ENCODE measurements at regions not wholly inside any gene's neighbourhood (a gene's known extent, or its start where the extent isn't known, plus 50 kb on each side); places are given as distances from the start of the nearest gene placed in this dataset.
"Not testable (repeated sequence)": the region's sequence is repeated elsewhere in the genome, so short reads cannot be mapped to it uniquely, and the experiment has no call there.

DNA sequence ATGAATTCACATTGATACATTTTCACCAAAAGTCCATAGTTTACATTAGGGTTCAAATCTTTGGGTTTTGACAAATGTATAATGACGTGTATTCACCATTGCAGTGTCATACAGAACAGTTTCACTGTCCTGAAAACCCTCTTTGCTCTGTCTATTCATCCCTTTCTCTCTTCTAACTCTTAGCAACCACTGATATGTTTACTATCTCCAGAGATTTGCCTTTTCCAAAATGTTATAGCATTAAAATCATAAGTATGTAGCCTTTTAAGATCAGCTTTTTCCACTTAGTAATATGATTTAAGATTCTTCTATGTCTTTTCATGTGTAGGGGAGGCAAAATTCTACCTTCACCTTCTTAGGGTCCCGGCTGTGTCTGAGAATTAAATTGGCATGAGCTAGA, 203.8 kb downstream of the TPRG1 start:
- H3K4me3 ChIP-seq (ENCODE audit: low read depth, low read length), result no peak overlapping the region
- TF ChIP-seq, protein P1, sequence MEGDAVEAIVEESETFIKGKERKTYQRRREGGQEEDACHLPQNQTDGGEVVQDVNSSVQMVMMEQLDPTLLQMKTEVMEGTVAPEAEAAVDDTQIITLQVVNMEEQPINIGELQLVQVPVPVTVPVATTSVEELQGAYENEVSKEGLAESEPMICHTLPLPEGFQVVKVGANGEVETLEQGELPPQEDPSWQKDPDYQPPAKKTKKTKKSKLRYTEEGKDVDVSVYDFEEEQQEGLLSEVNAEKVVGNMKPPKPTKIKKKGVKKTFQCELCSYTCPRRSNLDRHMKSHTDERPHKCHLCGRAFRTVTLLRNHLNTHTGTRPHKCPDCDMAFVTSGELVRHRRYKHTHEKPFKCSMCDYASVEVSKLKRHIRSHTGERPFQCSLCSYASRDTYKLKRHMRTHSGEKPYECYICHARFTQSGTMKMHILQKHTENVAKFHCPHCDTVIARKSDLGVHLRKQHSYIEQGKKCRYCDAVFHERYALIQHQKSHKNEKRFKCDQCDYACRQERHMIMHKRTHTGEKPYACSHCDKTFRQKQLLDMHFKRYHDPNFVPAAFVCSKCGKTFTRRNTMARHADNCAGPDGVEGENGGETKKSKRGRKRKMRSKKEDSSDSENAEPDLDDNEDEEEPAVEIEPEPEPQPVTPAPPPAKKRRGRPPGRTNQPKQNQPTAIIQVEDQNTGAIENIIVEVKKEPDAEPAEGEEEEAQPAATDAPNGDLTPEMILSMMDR (IDR thresholded peaks at IDR 0.05; ENCODE audit: borderline replicate concordance, insufficient read depth, low read depth, low read length), result no peak

DNA sequence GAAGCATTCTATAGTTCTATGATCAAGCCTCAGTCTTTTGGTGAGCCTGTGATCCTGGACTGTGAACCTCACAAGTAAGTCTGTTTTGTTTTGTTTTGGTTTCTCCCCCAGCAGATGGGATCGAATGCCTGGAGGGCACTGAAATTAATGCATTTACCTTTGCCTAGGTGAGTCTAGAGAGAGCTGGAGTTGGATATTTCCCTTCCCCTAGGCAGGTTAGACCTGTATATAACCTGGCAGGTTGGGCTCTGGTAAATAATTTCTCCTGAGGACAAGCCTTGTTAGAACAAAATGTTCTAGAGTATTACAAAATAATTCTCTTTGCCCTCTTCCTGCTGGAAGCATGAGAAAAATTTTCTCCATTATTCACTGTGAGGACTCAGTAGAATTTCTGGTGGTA, 211.9 kb downstream of the TPRG1 start:
- TF ChIP-seq, protein P1 (IDR thresholded peaks at IDR 0.05; ENCODE audit: borderline replicate concordance, insufficient read depth, low read depth, low read length), result no peak
- no peak overlapping the region for H3K4me3 ChIP-seq (ENCODE audit: low read depth, low read length)

DNA sequence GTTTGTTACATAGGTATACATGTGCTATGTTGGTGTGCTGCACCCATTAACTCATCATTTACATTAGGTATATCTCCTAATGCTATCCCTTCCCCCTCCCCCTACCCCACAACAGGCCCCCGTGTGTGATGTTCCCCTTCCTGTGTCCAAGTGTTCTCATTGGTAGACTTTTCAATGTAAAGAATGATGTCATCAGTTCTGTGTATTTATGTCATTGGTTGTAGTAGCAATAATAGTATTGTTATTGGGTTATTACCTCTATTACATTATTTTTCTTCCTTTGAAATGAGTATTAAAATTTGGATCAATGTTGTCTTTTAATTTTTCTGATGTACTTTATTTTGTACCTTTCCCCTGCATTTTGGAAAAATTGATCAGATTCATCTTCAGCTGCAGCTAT, 214.1 kb downstream of the TPRG1 start:
- not testable (repeated sequence) for H3K4me3 ChIP-seq (ENCODE audit: low read depth, low read length)

DNA sequence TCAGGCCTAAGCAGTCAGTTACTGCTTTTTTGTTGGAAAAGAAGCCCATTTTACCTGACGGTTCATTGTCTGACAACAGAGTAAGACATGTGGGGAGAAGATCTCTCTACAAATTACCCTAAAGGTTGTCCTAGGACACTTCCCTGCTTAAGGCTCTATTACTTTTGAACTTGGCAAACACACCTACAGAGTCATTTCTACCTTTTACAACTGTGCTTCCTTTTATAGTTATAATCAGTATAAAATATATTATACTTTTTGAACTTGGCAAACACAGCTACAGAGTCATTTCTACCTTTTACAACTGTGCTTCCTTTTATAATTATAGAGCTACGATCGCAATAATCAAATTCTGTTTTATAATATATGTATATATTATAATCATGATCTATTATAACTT, 215.0 kb downstream of the TPRG1 start:
- TF ChIP-seq, protein P1 (IDR thresholded peaks at IDR 0.05; ENCODE audit: borderline replicate concordance, insufficient read depth, low read depth, low read length), result no peak

DNA sequence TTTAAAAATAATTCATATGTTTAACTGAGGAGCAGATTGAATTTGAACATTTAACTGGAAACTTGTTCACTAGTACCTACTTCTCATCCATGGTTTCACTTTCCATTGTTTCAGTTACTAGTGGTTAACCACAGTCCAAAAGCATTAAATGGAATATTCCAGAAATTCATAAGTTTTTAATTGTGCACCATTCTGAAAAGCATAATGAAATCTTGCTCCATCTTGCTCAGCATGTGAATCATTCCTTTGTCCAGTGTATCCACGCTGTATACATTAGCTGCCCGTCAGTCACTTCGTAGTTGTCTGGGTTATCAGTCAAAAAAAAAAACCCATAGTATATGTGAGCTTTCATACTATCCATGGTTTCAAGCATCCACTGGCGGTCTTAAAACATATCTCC, 217.6 kb downstream of the TPRG1 start:
- no peak overlapping the region for H3K4me3 ChIP-seq (ENCODE audit: low read depth, low read length)
- TF ChIP-seq, protein P1 (IDR thresholded peaks at IDR 0.05; ENCODE audit: borderline replicate concordance, insufficient read depth, low read depth, low read length), result no peak

More for the DNA sequence above, 215.0 kb downstream of the TPRG1 start:
- H3K4me3 ChIP-seq (ENCODE audit: low read depth, low read length), result no peak overlapping the region

DNA sequence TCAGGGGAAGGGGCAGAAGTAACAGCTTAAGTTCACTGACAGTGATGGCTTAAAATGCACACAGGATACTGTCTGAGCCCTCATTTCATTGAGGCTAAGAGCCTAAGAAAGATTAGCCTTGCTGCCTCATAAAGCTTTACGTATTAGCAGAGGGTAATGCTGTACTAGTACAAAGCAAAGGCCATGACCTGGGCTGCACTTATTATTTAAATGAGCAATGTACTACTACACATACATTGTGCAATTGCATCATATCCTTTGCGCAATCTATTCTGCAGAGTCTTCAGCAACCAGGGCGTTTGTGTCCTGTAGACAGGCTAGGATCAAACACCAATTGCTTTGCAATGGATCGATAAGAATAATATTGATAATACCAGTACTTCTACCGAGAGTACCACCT, 221.8 kb downstream of the TPRG1 start:
- H3K4me3 ChIP-seq (ENCODE audit: low read depth, low read length), result no peak overlapping the region
- TF ChIP-seq, protein P1 (IDR thresholded peaks at IDR 0.05; ENCODE audit: borderline replicate concordance, insufficient read depth, low read depth, low read length), result no peak

DNA sequence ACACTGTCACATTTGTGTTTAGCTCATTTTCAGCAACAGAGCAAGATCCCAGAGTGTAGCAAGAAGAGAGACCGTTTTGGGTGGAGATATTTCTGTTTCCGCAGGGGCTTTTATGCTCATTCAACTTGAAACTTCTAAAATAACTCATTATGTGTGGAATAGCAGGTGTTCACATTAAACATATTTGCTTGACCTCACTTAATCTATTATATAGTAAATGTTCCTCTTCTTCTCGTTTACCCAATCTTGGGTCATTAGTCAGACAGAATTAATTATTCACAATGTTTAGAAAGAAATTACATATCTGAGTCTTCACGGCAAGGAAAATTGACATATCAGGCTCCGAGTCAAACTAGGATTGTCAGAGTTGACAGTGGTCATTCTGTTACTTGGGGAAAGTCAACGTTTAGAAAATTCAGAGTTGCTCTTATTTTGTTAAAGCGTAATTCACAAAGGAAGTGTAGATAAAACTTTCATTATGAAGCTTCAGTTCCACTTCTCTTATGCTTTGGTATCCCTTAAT, 222.9 kb downstream of the TPRG1 start:
- TF ChIP-seq, protein P1 (IDR thresholded peaks at IDR 0.05; ENCODE audit: borderline replicate concordance, insufficient read depth, low read depth, low read length), result no peak
- no peak overlapping the region for H3K4me3 ChIP-seq (ENCODE audit: low read depth, low read length)

DNA sequence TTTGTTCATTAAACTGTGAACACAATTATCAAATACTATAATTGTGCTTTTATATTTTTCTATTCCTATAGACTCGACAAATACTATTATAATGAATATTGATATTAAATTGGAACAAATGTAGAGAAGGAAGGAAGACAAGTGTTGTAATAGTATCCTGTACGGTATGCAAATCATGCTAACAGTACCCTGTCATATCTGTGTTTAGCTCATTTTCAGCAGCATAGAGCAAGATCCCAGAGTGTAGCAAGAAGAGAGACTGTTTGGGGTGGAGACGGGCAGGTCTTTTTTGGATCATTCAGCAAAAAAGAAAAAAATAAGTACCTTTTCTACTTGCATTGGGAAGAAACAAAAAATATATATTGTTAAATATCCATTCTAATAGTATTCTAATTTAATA, 224.1 kb downstream of the TPRG1 start:
- TF ChIP-seq, protein P1 (IDR thresholded peaks at IDR 0.05; ENCODE audit: borderline replicate concordance, insufficient read depth, low read depth, low read length), result no peak
- no peak overlapping the region for H3K4me3 ChIP-seq (ENCODE audit: low read depth, low read length)

Data from GM12875 (cell line).